ENCODE measurements at regions not wholly inside any gene's neighbourhood (a gene's known extent, or its start where the extent isn't known, plus 50 kb on each side); places are given as distances from the start of the nearest gene placed in this dataset.

DNA sequence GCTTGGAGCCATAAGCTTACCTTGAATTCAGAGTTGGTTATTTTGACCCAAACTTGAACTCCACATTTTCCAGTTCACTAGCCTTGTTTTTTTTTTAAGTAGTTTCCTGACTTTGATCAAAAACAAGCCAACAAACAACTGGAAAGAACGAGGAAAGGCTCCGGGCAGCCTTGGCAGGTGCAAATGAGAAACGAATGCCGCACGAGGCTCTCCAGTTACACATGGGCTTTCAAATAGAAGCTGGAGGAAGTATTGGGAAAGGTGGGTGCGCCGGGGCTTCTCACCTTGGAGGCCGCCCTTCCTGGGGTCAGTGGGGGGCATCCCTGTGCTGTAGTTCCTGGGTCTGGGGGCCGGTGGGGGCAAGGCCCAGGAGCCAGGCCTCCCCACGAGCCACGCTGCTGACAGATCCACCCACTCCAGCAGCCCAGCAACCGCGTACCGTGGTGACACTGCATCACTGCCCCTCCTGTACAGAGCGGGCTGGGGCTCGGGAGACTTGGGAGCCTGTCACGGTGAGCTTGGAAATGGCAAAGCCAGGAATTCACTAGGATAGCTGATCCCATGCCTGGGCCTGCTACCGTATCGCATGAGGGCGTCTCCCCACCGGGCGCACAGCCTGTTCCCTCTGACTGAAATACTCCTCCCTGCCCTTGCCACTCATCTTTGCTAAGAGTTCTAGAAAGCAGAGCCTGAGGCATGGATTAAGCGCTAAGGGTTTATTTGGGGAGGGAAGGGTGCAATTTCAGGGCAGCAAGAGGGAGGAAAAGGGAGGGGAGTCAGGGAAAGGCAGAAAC lies 50.9 kb upstream of the ADRA2C start:
- TF ChIP-seq, protein P1, sequence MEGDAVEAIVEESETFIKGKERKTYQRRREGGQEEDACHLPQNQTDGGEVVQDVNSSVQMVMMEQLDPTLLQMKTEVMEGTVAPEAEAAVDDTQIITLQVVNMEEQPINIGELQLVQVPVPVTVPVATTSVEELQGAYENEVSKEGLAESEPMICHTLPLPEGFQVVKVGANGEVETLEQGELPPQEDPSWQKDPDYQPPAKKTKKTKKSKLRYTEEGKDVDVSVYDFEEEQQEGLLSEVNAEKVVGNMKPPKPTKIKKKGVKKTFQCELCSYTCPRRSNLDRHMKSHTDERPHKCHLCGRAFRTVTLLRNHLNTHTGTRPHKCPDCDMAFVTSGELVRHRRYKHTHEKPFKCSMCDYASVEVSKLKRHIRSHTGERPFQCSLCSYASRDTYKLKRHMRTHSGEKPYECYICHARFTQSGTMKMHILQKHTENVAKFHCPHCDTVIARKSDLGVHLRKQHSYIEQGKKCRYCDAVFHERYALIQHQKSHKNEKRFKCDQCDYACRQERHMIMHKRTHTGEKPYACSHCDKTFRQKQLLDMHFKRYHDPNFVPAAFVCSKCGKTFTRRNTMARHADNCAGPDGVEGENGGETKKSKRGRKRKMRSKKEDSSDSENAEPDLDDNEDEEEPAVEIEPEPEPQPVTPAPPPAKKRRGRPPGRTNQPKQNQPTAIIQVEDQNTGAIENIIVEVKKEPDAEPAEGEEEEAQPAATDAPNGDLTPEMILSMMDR (IDR thresholded peaks at IDR 0.05), result no peak
- TF ChIP-seq POLR2AphosphoS5 (IDR thresholded peaks at IDR 0.05; ENCODE audit: low read depth, low read length) (no peak), EZH2phosphoT487 (IDR thresholded peaks at IDR 0.05; ENCODE audit: borderline replicate concordance, low read depth) (no peak), EP300 (IDR thresholded peaks at IDR 0.05; ENCODE audit: borderline replicate concordance in 1 of 2, low read depth in 1 of 2, low read length in 1 of 2) (no peak), RFX5 (IDR thresholded peaks at IDR 0.05; ENCODE audit: low read length) (no peak), CHD2 (IDR thresholded peaks at IDR 0.05; ENCODE audit: low read length, partially characterized antibody) (no peak), RAD21 (IDR thresholded peaks at IDR 0.05; ENCODE audit: low read length) (no peak)
